ENCODE measurements at regions not wholly inside any gene's neighbourhood (a gene's known extent, or its start where the extent isn't known, plus 50 kb on each side); places are given as distances from the start of the nearest gene placed in this dataset.

- no peak for DNase-seq
- TF ChIP-seq POLR2A (IDR thresholded peaks at IDR 0.05; ENCODE audit: low read length) (no peak), GATA1 (IDR thresholded peaks at IDR 0.05; ENCODE audit: low read depth, low read length) (no peak)
Observed at GRCh38 chr3:128554465-128555097, 61.6 kb upstream of the GATA2 start.

- TF ChIP-seq POLR2A (IDR thresholded peaks at IDR 0.05; ENCODE audit: low read length) (no peak), GATA1 (IDR thresholded peaks at IDR 0.05; ENCODE audit: low read depth, low read length) (no peak)
- no peak for DNase-seq
Observed at GRCh38 chr3:128554100-128554464, 61.1 kb upstream of the GATA2 start.

- TF ChIP-seq POLR2A (IDR thresholded peaks at IDR 0.05; ENCODE audit: low read length) (no peak), GATA1 (IDR thresholded peaks at IDR 0.05; ENCODE audit: low read depth, low read length) (no peak)
Observed at GRCh38 chr3:128553560-128553959, 60.6 kb upstream of the GATA2 start.

GRCh38 chr3:128551867-128552266, 58.9 kb upstream of the GATA2 start:
- no peak for TF ChIP-seq POLR2A (IDR thresholded peaks at IDR 0.05; ENCODE audit: low read length)
- no peak for TF ChIP-seq GATA1 (IDR thresholded peaks at IDR 0.05; ENCODE audit: low read depth, low read length)
- DNase-seq, result no peak

More at GRCh38 chr3:128553560-128553959, 60.6 kb upstream of the GATA2 start:
- DNase-seq, result no peak

GRCh38 chr3:128551451-128551850, 58.5 kb upstream of the GATA2 start:
- no peak for DNase-seq
- no peak for TF ChIP-seq GATA1 (IDR thresholded peaks at IDR 0.05; ENCODE audit: low read depth, low read length)
- no peak for TF ChIP-seq POLR2A (IDR thresholded peaks at IDR 0.05; ENCODE audit: low read length)

GRCh38 chr3:128550471-128551126, 57.6 kb upstream of the GATA2 start:
- TF ChIP-seq GATA1 (IDR thresholded peaks at IDR 0.05; ENCODE audit: low read depth, low read length) (no peak), POLR2A (IDR thresholded peaks at IDR 0.05; ENCODE audit: low read length) (no peak)
- no peak for DNase-seq

- TF ChIP-seq POLR2A (IDR thresholded peaks at IDR 0.05; ENCODE audit: low read length) (no peak), GATA1 (IDR thresholded peaks at IDR 0.05; ENCODE audit: low read depth, low read length) (no peak)
Observed at GRCh38 chr3:128550113-128550440, 57.1 kb upstream of the GATA2 start.

GRCh38 chr3:128549283-128550112, 56.5 kb upstream of the GATA2 start:
- TF ChIP-seq GATA1 (IDR thresholded peaks at IDR 0.05; ENCODE audit: low read depth, low read length) (no peak), POLR2A (IDR thresholded peaks at IDR 0.05; ENCODE audit: low read length) (no peak)
- DNase-seq, result peak in 1 of 2 experiments; percentile 48

More at GRCh38 chr3:128550113-128550440, 57.1 kb upstream of the GATA2 start:
- no peak for DNase-seq

- DNase-seq, result peak; percentile 75 to 79
- TF ChIP-seq GATA1 (IDR thresholded peaks at IDR 0.05; ENCODE audit: low read depth, low read length) (no peak), POLR2A (IDR thresholded peaks at IDR 0.05; ENCODE audit: low read length) (peak; percentile 34)
Observed at GRCh38 chr3:128548426-128549282, 55.7 kb upstream of the GATA2 start.

- TF ChIP-seq POLR2A (IDR thresholded peaks at IDR 0.05; ENCODE audit: low read length) (no peak), GATA1 (IDR thresholded peaks at IDR 0.05; ENCODE audit: low read depth, low read length) (no peak)
- no peak for DNase-seq
Observed at GRCh38 chr3:128548021-128548420, 55.0 kb upstream of the GATA2 start.

GRCh38 chr3:128547368-128547987, 54.5 kb upstream of the GATA2 start:
- DNase-seq, result peak; percentile 81 to 90
- no peak for TF ChIP-seq GATA1 (IDR thresholded peaks at IDR 0.05; ENCODE audit: low read depth, low read length)
- no peak for TF ChIP-seq POLR2A (IDR thresholded peaks at IDR 0.05; ENCODE audit: low read length)

- peak in 1 of 2 experiments; percentile 26 for DNase-seq
- TF ChIP-seq POLR2A (IDR thresholded peaks at IDR 0.05; ENCODE audit: low read length), result no peak
- TF ChIP-seq GATA1 (IDR thresholded peaks at IDR 0.05; ENCODE audit: low read depth, low read length), result no peak
Observed at GRCh38 chr3:128546646-128547045, 53.6 kb upstream of the GATA2 start.

- no peak for DNase-seq
- TF ChIP-seq GATA1 (IDR thresholded peaks at IDR 0.05; ENCODE audit: low read depth, low read length), result no peak
- TF ChIP-seq POLR2A (IDR thresholded peaks at IDR 0.05; ENCODE audit: low read length), result no peak
Observed at GRCh38 chr3:128545120-128545752, 52.2 kb upstream of the GATA2 start.
